ENCODE measurements at regions not wholly inside any gene's neighbourhood (a gene's known extent, or its start where the extent isn't known, plus 50 kb on each side); places are given as distances from the start of the nearest gene placed in this dataset.

DNA sequence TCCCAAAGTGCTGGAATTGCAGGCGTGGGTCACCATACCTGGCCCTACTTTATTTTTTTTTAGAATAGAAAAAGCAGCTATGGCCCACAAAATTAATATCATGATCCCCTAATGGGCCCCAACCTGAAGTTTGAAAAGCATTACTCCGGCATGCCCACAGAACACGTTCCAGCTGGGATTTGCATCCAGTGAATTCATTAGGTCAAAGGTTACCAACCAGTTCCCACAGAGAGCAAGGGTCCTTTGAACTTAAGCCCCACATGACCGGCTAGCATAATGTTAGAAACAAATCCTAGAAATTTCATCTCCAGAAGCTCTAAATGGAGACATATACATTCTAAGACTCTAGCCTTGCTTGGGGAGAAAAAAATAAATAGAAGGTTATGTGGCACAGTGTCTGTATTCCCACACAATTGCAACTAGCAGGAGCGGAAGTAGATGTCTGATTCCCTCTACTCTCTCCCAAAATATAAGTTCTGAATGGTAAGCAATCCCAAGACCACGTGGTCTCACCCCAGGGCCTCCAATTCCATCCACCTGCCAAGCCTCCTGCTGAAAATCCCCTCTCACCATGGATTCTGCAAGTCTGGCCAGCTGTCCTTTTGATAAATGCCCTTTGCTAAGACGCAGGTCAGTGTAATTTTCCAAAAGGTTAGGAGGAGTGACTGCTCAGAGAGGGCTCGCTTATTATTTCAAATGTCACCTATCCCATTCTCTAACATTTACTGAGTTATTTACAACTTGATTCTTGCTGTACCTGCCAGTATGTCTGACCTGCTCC, 395.8 kb downstream of the NPIPA8 start:
- TF ChIP-seq, protein P1, sequence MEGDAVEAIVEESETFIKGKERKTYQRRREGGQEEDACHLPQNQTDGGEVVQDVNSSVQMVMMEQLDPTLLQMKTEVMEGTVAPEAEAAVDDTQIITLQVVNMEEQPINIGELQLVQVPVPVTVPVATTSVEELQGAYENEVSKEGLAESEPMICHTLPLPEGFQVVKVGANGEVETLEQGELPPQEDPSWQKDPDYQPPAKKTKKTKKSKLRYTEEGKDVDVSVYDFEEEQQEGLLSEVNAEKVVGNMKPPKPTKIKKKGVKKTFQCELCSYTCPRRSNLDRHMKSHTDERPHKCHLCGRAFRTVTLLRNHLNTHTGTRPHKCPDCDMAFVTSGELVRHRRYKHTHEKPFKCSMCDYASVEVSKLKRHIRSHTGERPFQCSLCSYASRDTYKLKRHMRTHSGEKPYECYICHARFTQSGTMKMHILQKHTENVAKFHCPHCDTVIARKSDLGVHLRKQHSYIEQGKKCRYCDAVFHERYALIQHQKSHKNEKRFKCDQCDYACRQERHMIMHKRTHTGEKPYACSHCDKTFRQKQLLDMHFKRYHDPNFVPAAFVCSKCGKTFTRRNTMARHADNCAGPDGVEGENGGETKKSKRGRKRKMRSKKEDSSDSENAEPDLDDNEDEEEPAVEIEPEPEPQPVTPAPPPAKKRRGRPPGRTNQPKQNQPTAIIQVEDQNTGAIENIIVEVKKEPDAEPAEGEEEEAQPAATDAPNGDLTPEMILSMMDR (IDR thresholded peaks at IDR 0.05; ENCODE audit: low read depth, low read length, missing control alignments) = no peak
- no peak overlapping the region for H3K4me3 ChIP-seq (ENCODE audit: low read depth, low read length)
- in situ Hi-C loops (cut with HindIII; ENCODE audit: low sequenced_read_pairs) = no loop called here
- DNase-seq (ENCODE audit: low read depth) = no peak

DNA sequence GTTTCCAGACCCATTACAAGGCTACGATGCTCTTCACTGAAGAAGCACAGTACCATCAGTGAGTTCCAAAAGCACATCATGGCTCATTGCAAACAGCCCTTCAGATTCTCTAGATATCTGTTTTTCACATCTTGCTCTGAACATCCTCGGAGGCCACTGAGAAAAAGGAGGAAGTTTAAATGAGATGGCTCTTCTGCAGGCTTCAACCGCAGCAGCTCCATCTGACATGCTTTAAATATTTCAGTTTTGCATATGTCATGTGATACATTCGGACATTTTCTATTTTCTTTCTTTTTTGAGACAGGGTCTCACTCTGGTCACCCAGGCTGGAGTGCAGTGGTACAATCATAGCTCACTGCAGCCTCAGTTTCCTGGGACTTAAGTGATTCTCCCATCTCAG, 396.8 kb downstream of the NPIPA8 start:
- in situ Hi-C loops (cut with HindIII; ENCODE audit: low sequenced_read_pairs) = no loop called here
- H3K4me3 ChIP-seq (ENCODE audit: low read depth, low read length) = no peak overlapping the region
- TF ChIP-seq, protein P1 (IDR thresholded peaks at IDR 0.05; ENCODE audit: low read depth, low read length, missing control alignments) = no peak
- no peak for DNase-seq (ENCODE audit: low read depth)

DNA sequence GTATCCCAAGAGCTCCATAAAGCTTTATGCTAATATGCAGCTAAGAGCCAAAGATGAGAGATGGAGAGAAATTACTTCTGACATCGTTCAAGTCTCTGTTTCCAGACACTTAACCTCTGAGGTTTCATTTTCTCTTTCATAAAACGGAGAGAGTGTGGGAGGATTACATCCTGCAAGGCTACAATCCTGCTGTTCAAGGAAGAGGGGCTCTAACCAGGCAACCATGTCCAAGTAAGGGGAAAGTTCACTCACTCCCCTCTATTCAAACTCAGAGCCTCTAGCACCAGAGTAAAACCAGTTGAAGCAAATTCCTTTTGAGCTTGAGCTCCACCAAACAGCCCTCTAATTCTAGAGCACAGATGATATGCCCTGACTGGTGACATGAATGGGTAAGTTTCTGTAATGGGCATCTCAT, 397.4 kb downstream of the NPIPA8 start:
- TF ChIP-seq, protein P1 (IDR thresholded peaks at IDR 0.05; ENCODE audit: low read depth, low read length, missing control alignments) = no peak
- in situ Hi-C loops (cut with HindIII; ENCODE audit: low sequenced_read_pairs) = no loop called here
- no peak for DNase-seq (ENCODE audit: low read depth)
- H3K4me3 ChIP-seq (ENCODE audit: low read depth, low read length) = no peak overlapping the region

DNA sequence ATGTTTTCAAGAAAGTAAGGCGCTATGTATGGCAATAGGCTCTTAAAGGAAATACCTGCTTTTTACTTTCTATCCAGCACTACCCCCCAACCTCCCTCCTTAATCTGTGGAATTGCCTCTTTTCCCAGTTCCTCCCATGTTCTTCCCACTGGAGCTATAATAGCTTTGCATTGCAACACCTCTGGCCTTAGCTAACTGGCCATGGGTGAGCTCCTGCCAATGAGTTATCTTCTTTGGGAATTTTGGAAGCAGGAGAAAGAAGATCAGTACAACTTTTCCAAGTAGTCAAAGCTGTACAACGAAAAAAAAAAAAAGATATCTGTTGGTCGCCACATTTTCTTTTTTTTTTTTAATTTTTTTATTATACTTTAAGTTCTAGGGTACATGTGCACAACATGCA, 398.0 kb downstream of the NPIPA8 start:
- TF ChIP-seq, protein P1 (IDR thresholded peaks at IDR 0.05; ENCODE audit: low read depth, low read length, missing control alignments) = no peak
- in situ Hi-C loops (cut with HindIII; ENCODE audit: low sequenced_read_pairs) = no loop called here
- no peak for DNase-seq (ENCODE audit: low read depth)
- no peak overlapping the region for H3K4me3 ChIP-seq (ENCODE audit: low read depth, low read length)

DNA sequence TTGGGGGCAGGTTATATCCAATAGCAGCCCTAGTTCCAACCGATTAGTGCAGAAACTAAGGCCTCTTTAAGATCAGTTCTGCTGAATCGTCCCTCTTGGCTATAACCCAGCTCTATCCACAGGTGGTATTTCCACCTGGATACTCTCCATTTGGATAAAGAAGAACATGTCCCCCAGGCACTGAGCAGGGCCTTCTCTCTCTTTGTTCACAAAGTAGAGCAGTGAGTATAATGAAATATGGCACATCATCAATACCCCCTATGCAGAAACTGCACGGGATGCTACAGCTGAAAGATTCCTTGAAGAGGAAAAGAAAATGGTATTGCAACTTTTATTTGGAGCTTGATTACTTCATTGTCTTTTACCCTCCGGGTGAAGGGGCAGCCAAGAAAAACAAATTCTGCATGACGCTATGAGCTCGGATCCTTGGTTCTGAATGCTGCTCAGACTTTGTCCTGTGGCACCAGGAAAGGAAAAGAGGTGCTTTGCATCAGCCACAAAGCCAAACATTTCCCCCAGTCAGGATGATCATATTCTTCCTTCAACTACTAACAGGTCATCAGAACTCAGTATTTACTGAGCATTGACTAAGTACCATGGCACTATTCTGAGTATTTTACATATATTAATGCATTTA, 399.7 kb downstream of the NPIPA8 start:
- DNase-seq (ENCODE audit: low read depth) = no peak
- TF ChIP-seq, protein P1 (IDR thresholded peaks at IDR 0.05; ENCODE audit: low read depth, low read length, missing control alignments) = no peak
- H3K4me3 ChIP-seq (ENCODE audit: low read depth, low read length) = no peak overlapping the region
- in situ Hi-C loops (cut with HindIII; ENCODE audit: low sequenced_read_pairs) = no loop called here

DNA sequence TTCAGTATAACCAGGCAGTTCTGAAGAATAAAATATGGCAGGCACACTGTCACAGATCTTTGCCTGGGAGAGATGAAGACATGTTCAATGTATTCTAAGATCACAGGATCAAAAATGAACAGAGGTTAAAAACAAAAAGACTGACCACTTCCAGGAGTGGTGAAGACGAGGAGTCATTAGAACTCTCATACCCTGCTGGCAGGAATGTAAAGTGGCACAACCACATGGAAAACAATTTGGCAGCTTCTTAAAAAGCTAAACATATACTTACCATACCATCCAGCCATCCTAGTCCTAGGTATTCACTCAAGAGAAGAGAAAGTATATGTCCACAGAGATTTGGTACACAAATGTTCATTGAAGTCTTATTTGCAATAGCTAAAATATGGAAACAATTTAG, 406.3 kb downstream of the NPIPA8 start:
- in situ Hi-C loops (cut with HindIII; ENCODE audit: low sequenced_read_pairs) = no loop called here

More for the DNA sequence above, 406.3 kb downstream of the NPIPA8 start:
- TF ChIP-seq, protein P1 (IDR thresholded peaks at IDR 0.05; ENCODE audit: low read depth, low read length, missing control alignments) = no peak
- no peak overlapping the region for H3K4me3 ChIP-seq (ENCODE audit: low read depth, low read length)
- DNase-seq (ENCODE audit: low read depth) = no peak

Measured in astrocyte of the cerebellum (primary cell).